Retina (tissue), 1 donor: ENCODE measurements at regions not wholly inside any gene's neighbourhood (a gene's known extent, or its start where the extent isn't known, plus 50 kb on each side); places are given as distances from the start of the nearest gene placed in this dataset.

Experiments used
- DNase-seq: peaks from one replicate; pipeline ENCODE4 v3.0.0-alpha.2; 2016

- no peak for DNase-seq
Measured at GRCh38 chr2:38446906-38447561, 70.0 kb upstream of the ATL2 start.

GRCh38 chr2:38446418-38446817 lies 69.3 kb upstream of the ATL2 start:
- no peak for DNase-seq

- DNase-seq = no peak
Measured at GRCh38 chr2:38444247-38444646, 67.2 kb upstream of the ATL2 start.

- no peak for DNase-seq
Measured at GRCh38 chr2:38442643-38443541, 65.8 kb upstream of the ATL2 start.

- DNase-seq = no peak
Measured at GRCh38 chr2:38441346-38441745, 64.3 kb upstream of the ATL2 start.

GRCh38 chr2:38440655-38441054 lies 63.6 kb upstream of the ATL2 start:
- DNase-seq = no peak

GRCh38 chr2:38439863-38440262 lies 62.8 kb upstream of the ATL2 start:
- DNase-seq = no peak

GRCh38 chr2:38438883-38439612 lies 62.0 kb upstream of the ATL2 start:
- DNase-seq = no peak

- no peak for DNase-seq
Measured at GRCh38 chr2:38438133-38438882, 61.2 kb upstream of the ATL2 start.

- no peak for DNase-seq
Measured at GRCh38 chr2:38436227-38436664, 59.2 kb upstream of the ATL2 start.

- no peak for DNase-seq
Measured at GRCh38 chr2:38435775-38436174, 58.7 kb upstream of the ATL2 start.

- DNase-seq = no peak
Measured at GRCh38 chr2:38434595-38434994, 57.5 kb upstream of the ATL2 start.

GRCh38 chr2:38433607-38433975 lies 56.5 kb upstream of the ATL2 start:
- no peak for DNase-seq

GRCh38 chr2:38432820-38433606 lies 55.9 kb upstream of the ATL2 start:
- DNase-seq = no peak

- DNase-seq = peak; percentile 44
Measured at GRCh38 chr2:38430597-38431207, 53.6 kb upstream of the ATL2 start.

GRCh38 chr2:38430196-38430595 lies 53.1 kb upstream of the ATL2 start:
- DNase-seq = no peak

GRCh38 chr2:38427936-38428335 lies 50.9 kb upstream of the ATL2 start:
- DNase-seq = no peak

- DNase-seq = no peak
Measured at GRCh38 chr2:38427054-38427453, 50.0 kb upstream of the ATL2 start.
